ENCODE measurements at regions not wholly inside any gene's neighbourhood (a gene's known extent, or its start where the extent isn't known, plus 50 kb on each side); places are given as distances from the start of the nearest gene placed in this dataset.

GRCh38 chr17:74001145-74001544 is 202.3 kb upstream of the RPL38 start:
- H3K9me3 ChIP-seq (ENCODE audit: control insufficient read depth, insufficient read depth, low read length): no peaks in the 10 kb centered on the region
- DNase-seq: no peak
- no peaks in the 10 kb centered on the region for H3K4me1 ChIP-seq (ENCODE audit: control insufficient read depth, insufficient read depth, low read length)
- H3K4me3 ChIP-seq (ENCODE audit: low read length): no peak overlapping the region
- intact Hi-C loops (cut with micrococcal nuclease): no loop called here
- Mint-ChIP-seq H3K36me3 (no peaks in the 10 kb centered on the region), H3K27me3 (ENCODE audit: low read depth in 2 of 2) (peaks cover 21 to 36% of the 10 kb centered on the region in 2 donors), H3K4me1 (peaks cover 0 to 5% of the 10 kb centered on the region in 2 donors), H3K4me3 (no peak overlapping the region), H3K9me3 (no peaks in the 10 kb centered on the region), H3K27ac (no peak overlapping the region)
- peaks cover 4% of the 10 kb centered on the region for H3K27me3 ChIP-seq (ENCODE audit: control insufficient read depth, insufficient read depth, low read length)
- ATAC-seq: no peak
- TF ChIP-seq CTCF (IDR thresholded peaks at IDR 0.05): no peak
- 87% methylated on average over 5 of the region's 5 CpGs for WGBS (ENCODE audit: insufficient coverage)
- H3K36me3 ChIP-seq (ENCODE audit: control insufficient read depth, insufficient read depth, low read length): no peaks in the 10 kb centered on the region
- H3K27ac ChIP-seq (ENCODE audit: low read length): no peak overlapping the region

- no peak for TF ChIP-seq CTCF (IDR thresholded peaks at IDR 0.05)
- Histone ChIP-seq H3K9me3 (ENCODE audit: control insufficient read depth, insufficient read depth, low read length) (no peaks in the 10 kb centered on the region), H3K27ac (ENCODE audit: low read length) (no peak overlapping the region), H3K4me3 (ENCODE audit: low read length) (no peak overlapping the region), H3K4me1 (ENCODE audit: control insufficient read depth, insufficient read depth, low read length) (no peaks in the 10 kb centered on the region), H3K36me3 (ENCODE audit: control insufficient read depth, insufficient read depth, low read length) (no peaks in the 10 kb centered on the region), H3K27me3 (ENCODE audit: control insufficient read depth, insufficient read depth, low read length) (peaks cover 4% of the 10 kb centered on the region)
- 92% methylated on average over 5 of the region's 5 CpGs for WGBS (ENCODE audit: insufficient coverage)
- Mint-ChIP-seq H3K4me3 (no peak overlapping the region), H3K27ac (no peak overlapping the region), H3K36me3 (no peaks in the 10 kb centered on the region), H3K9me3 (no peaks in the 10 kb centered on the region), H3K27me3 (ENCODE audit: low read depth in 2 of 2) (peaks cover 21 to 37% of the 10 kb centered on the region in 2 donors), H3K4me1 (peaks cover 0 to 5% of the 10 kb centered on the region in 2 donors)
- ATAC-seq: no peak
- intact Hi-C loops (cut with micrococcal nuclease): no loop called here
- DNase-seq: no peak
These were observed 201.2 kb upstream of the RPL38 start for GRCh38 chr17:74002241-74002640.

- no peak overlapping the region for H3K27ac Mint-ChIP-seq
- ATAC-seq: no peak
- Histone ChIP-seq H3K36me3 (ENCODE audit: control insufficient read depth, insufficient read depth, low read length) (no peaks in the 10 kb centered on the region), H3K4me3 (ENCODE audit: low read length) (no peak overlapping the region), H3K27ac (ENCODE audit: low read length) (no peak overlapping the region), H3K27me3 (ENCODE audit: control insufficient read depth, insufficient read depth, low read length) (peaks cover 4% of the 10 kb centered on the region), H3K9me3 (ENCODE audit: control insufficient read depth, insufficient read depth, low read length) (no peaks in the 10 kb centered on the region), H3K4me1 (ENCODE audit: control insufficient read depth, insufficient read depth, low read length) (no peaks in the 10 kb centered on the region)
- WGBS (ENCODE audit: insufficient coverage): 90% methylated on average over 7 of the region's 7 CpGs
- no peak overlapping the region for H3K4me3 Mint-ChIP-seq
- H3K27me3 Mint-ChIP-seq (ENCODE audit: low read depth in 2 of 2): peaks cover 22 to 29% of the 10 kb centered on the region in 2 donors
- intact Hi-C loops (cut with micrococcal nuclease): no loop called here
- H3K36me3 Mint-ChIP-seq: no peaks in the 10 kb centered on the region
- no peak for DNase-seq
- H3K4me1 Mint-ChIP-seq: peaks cover 0 to 5% of the 10 kb centered on the region in 2 donors
- H3K9me3 Mint-ChIP-seq: no peaks in the 10 kb centered on the region
- no peak for TF ChIP-seq CTCF (IDR thresholded peaks at IDR 0.05)
These were observed 199.4 kb upstream of the RPL38 start for GRCh38 chr17:74004056-74004455.

- H3K4me1 ChIP-seq (ENCODE audit: control insufficient read depth, insufficient read depth, low read length): no peaks in the 10 kb centered on the region
- H3K27ac ChIP-seq (ENCODE audit: low read length): no peak overlapping the region
- ATAC-seq (no peak), DNase-seq (no peak)
- no peak for TF ChIP-seq CTCF (IDR thresholded peaks at IDR 0.05)
- no peaks in the 10 kb centered on the region for H3K36me3 ChIP-seq (ENCODE audit: control insufficient read depth, insufficient read depth, low read length)
- H3K27me3 ChIP-seq (ENCODE audit: control insufficient read depth, insufficient read depth, low read length): peaks cover 5% of the 10 kb centered on the region
- no peak overlapping the region for H3K4me3 ChIP-seq (ENCODE audit: low read length)
- H3K27me3 Mint-ChIP-seq (ENCODE audit: low read depth in 2 of 2): peaks cover 26 to 28% of the 10 kb centered on the region in 2 donors
- H3K9me3 Mint-ChIP-seq: no peaks in the 10 kb centered on the region
- peaks cover 0 to 5% of the 10 kb centered on the region in 2 donors for H3K4me1 Mint-ChIP-seq
- no peaks in the 10 kb centered on the region for H3K9me3 ChIP-seq (ENCODE audit: control insufficient read depth, insufficient read depth, low read length)
- no peak overlapping the region for H3K4me3 Mint-ChIP-seq
- 82% methylated on average over 9 of the region's 9 CpGs for WGBS (ENCODE audit: insufficient coverage)
- H3K36me3 Mint-ChIP-seq: no peaks in the 10 kb centered on the region
- intact Hi-C loops (cut with micrococcal nuclease): no loop called here
- no peak overlapping the region for H3K27ac Mint-ChIP-seq
These were observed 197.7 kb upstream of the RPL38 start for GRCh38 chr17:74005790-74006189.
